ENCODE measurements at regions not wholly inside any gene's neighbourhood (a gene's known extent, or its start where the extent isn't known, plus 50 kb on each side); places are given as distances from the start of the nearest gene placed in this dataset.

DNA sequence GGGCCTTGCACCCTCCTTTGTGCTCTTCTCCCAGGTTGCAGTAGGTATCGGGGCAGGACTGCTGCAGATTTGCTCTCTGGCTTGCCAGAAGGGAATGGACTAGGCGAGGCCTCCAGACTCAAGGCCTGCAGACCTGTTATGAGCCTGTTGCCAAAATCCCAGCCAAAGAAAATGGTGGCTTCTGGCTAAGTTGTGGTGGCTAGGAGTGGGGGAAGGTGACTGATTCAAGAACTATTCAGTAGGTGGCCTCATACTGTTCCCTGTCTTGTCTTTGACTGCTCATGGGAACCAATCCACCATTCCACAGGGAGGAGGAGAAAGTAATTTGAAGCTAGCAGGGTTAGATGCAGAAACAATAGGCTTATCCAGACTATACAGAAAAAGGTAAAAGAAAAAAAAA lies 380.4 kb upstream of the PROK2 start:
- WGBS, 2 donors = 100% methylated on average over 2 of the region's 2 CpGs
- TF ChIP-seq POLR2AphosphoS5 (IDR thresholded peaks at IDR 0.05) (no peak), EP300 (IDR thresholded peaks at IDR 0.05) (no peak), POLR2A (IDR thresholded peaks at IDR 0.05) (no peak)
- TF ChIP-seq, protein P1, sequence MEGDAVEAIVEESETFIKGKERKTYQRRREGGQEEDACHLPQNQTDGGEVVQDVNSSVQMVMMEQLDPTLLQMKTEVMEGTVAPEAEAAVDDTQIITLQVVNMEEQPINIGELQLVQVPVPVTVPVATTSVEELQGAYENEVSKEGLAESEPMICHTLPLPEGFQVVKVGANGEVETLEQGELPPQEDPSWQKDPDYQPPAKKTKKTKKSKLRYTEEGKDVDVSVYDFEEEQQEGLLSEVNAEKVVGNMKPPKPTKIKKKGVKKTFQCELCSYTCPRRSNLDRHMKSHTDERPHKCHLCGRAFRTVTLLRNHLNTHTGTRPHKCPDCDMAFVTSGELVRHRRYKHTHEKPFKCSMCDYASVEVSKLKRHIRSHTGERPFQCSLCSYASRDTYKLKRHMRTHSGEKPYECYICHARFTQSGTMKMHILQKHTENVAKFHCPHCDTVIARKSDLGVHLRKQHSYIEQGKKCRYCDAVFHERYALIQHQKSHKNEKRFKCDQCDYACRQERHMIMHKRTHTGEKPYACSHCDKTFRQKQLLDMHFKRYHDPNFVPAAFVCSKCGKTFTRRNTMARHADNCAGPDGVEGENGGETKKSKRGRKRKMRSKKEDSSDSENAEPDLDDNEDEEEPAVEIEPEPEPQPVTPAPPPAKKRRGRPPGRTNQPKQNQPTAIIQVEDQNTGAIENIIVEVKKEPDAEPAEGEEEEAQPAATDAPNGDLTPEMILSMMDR (IDR thresholded peaks at IDR 0.05) = no peak
- Histone ChIP-seq H3K4me1 (peaks cover 0 to 8% (median 0%) of the 10 kb centered on the region in 4 donors), H3K9me3 (no peaks in the 10 kb centered on the region), H3K27me3 (no peaks in the 10 kb centered on the region), H3K4me3 (no peak overlapping the region), H3K27ac (no peak overlapping the region), H3K36me3 (no peaks in the 10 kb centered on the region)
- DNase-seq (no peak), ATAC-seq (ENCODE audit: low FRiP score in 2 of 2) (no peak)

DNA sequence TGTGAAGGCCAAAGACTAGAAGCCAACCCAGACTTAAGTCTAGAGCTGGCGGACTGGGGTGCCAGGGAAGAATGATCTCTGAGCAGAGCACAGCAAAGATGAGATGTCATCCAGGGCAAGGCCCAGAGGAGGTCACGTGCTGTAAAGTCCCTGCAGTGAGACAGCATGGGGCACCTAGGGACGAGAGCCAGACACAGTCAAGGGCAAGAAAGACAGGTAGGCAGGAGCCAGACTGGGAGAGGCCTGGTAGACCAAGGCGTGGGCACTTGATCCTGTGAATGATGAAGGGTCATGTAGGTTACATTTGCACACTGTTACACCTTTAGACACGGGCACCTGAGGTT lies 379.7 kb upstream of the PROK2 start:
- no peak overlapping the region for H3K27ac ChIP-seq
- DNase-seq (no peak), ATAC-seq (ENCODE audit: low FRiP score in 2 of 2) (no peak)
- WGBS, 2 donors = 91 to 93% methylated on average over 4 to 5 of the region's 5 CpGs
- H3K9me3 ChIP-seq = no peaks in the 10 kb centered on the region
- H3K27me3 ChIP-seq = no peaks in the 10 kb centered on the region
- peaks cover 0 to 8% (median 0%) of the 10 kb centered on the region in 4 donors for H3K4me1 ChIP-seq
- TF ChIP-seq POLR2A (IDR thresholded peaks at IDR 0.05) = no peak
- TF ChIP-seq EP300 (IDR thresholded peaks at IDR 0.05) = no peak
- TF ChIP-seq, protein P1 (IDR thresholded peaks at IDR 0.05) = no peak
- no peak for TF ChIP-seq POLR2AphosphoS5 (IDR thresholded peaks at IDR 0.05)
- H3K4me3 ChIP-seq = no peak overlapping the region
- H3K36me3 ChIP-seq = no peaks in the 10 kb centered on the region

DNA sequence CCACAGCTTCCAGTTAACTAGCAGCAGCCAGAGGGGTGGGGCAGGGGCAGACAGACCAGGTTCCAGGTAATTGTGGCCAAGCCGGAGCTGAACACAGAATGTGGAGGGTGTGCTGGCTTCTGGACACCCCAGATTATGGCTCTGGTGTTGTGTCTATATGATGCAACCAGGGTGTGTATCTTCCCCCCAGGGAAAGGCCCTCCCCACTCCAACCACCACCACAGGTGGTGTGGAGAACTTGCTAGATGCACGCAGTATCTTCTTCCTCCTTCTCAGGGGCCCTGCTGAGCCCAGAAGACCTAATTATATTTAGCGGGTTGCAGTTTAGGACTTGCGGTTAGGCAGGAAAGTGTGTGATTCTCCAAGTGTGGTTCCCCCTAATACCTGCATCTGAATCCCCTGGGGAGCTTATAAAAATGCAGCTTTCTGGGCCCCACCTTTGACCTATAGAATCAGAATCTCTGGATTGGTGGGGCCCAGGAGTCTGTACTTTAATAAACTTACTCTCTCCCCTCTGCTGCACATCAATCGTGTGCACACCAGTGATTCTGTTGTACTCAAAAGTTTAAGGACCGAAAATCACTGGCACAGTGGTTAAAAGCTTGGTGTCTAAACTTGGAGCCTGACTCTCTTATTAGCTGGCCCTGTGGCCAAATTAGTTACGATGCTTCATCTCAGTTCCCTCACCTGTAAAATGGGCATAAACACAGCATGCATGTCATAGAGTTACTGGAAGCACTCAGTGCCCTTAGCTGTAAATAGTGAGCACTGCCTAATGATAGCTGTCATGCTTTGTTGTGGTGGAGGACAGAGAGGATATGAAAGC lies 379.1 kb upstream of the PROK2 start:
- Histone ChIP-seq H3K27ac (no peak overlapping the region), H3K9me3 (no peaks in the 10 kb centered on the region), H3K27me3 (no peaks in the 10 kb centered on the region), H3K4me1 (peaks cover 0 to 8% (median 0%) of the 10 kb centered on the region in 4 donors), H3K36me3 (no peaks in the 10 kb centered on the region), H3K4me3 (no peak overlapping the region)
- ATAC-seq (ENCODE audit: low FRiP score in 2 of 2) = no peak
- TF ChIP-seq, protein P1 (IDR thresholded peaks at IDR 0.05) = no peak
- TF ChIP-seq POLR2A (IDR thresholded peaks at IDR 0.05) (no peak), POLR2AphosphoS5 (IDR thresholded peaks at IDR 0.05) (no peak), EP300 (IDR thresholded peaks at IDR 0.05) (no peak)
- DNase-seq = no peak
- WGBS, 2 donors = 85 to 89% methylated on average over 7 of the region's 7 CpGs

DNA sequence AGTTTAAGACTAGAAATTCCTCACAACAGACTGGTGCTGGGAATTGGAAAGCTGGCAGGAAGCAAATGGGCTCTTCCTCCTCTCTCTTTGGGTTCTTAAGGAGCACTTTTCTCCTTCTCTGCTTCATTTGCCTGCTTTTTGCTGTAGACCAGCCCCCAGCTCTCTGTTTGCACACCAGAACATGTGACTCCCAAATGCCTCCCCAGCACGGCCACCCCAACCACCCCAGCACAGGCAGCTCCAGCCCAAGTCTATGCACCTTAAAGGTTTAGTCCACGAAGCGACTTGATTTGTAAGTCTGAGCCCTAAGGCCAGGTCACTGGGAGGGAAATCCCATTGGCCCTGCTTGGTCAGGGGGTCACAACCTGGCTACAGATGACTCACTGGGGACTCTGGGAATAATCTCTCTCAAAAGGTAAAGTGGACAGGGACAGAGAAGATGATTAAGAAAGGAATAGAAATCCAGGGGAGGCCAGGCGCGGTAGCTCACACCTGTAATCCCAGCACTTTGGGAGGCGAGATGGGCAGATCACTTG lies 377.8 kb upstream of the PROK2 start:
- Histone ChIP-seq H3K4me1 (peaks cover 0 to 8% (median 0%) of the 10 kb centered on the region in 4 donors), H3K36me3 (no peaks in the 10 kb centered on the region), H3K9me3 (no peaks in the 10 kb centered on the region), H3K27me3 (no peaks in the 10 kb centered on the region), H3K27ac (no peak overlapping the region), H3K4me3 (no peak overlapping the region)
- no peak for DNase-seq
- WGBS, 2 donors = 91 to 97% methylated on average over 6 of the region's 6 CpGs
- no peak for TF ChIP-seq EP300 (IDR thresholded peaks at IDR 0.05)
- TF ChIP-seq POLR2AphosphoS5 (IDR thresholded peaks at IDR 0.05) = no peak
- TF ChIP-seq, protein P1 (IDR thresholded peaks at IDR 0.05) = no peak
- no peak for TF ChIP-seq POLR2A (IDR thresholded peaks at IDR 0.05)
- no peak for ATAC-seq (ENCODE audit: low FRiP score in 2 of 2)
